Neuronal stem cell (in vitro differentiated cells): ENCODE measurements at regions not wholly inside any gene's neighbourhood (a gene's known extent, or its start where the extent isn't known, plus 50 kb on each side); places are given as distances from the start of the nearest gene placed in this dataset.

Source experiments
- DNase-seq: peaks from one replicate; pipeline ENCODE4 v3.0.0-alpha.2; 2013; ENCODE audit warnings: low spot score
- H2AFZ ChIP-seq: one replicate; pipeline ENCODE4 v1.6.1; 2013; ENCODE audit warnings: mild to moderate bottlenecking, low read length, inconsistent platforms
- H2AK5ac ChIP-seq: 2 replicates; pipeline ENCODE4 v1.6.1; 2013; ENCODE audit warnings: low read depth, mild to moderate bottlenecking, inconsistent platforms, low read length, moderate library complexity, mixed read lengths
- H2BK120ac ChIP-seq: 2 replicates; pipeline ENCODE4 v1.6.1; 2013; ENCODE audit warnings: low read depth, mild to moderate bottlenecking, inconsistent platforms, low read length, moderate library complexity, mixed read lengths
- H2BK12ac ChIP-seq: one replicate; pipeline ENCODE4 v1.6.1; 2013; ENCODE audit warnings: low read length, inconsistent platforms
- H2BK15ac ChIP-seq: 2 replicates; pipeline ENCODE4 v1.6.1; 2013; ENCODE audit warnings: mild to moderate bottlenecking, low read length, inconsistent platforms, mixed read lengths
- H2BK5ac ChIP-seq: one replicate; pipeline ENCODE4 v1.6.1; 2013; ENCODE audit warnings: inconsistent platforms, mild to moderate bottlenecking, low read length, moderate library complexity
- H3K14ac ChIP-seq: one replicate; pipeline ENCODE4 v1.6.1; 2013; ENCODE audit warnings: low read length, inconsistent platforms
- H3K18ac ChIP-seq: 2 replicates; pipeline ENCODE4 v1.6.1; 2013; ENCODE audit warnings: low read length, inconsistent platforms
- H3K23ac ChIP-seq: 2 replicates; pipeline ENCODE4 v1.6.1; 2013; ENCODE audit warnings: low read depth, mild to moderate bottlenecking, mixed read lengths, low read length, inconsistent platforms; ENCODE audit not compliant: poor library complexity
- H3K27ac ChIP-seq: replicated peaks from 3 replicates; pipeline ENCODE4 v1.5.1; 2013; ENCODE audit warnings: low read length, inconsistent platforms
- H3K27me3 ChIP-seq, 3 experiments: 2 replicates each; pipeline ENCODE4 v1.6.1; 2013; ENCODE audit warnings: low read length in 3 of 3, mild to moderate bottlenecking in 2 of 3, inconsistent platforms in 1 of 3, low read depth in 1 of 3, mixed read lengths in 1 of 3, moderate library complexity in 1 of 3; ENCODE audit not compliant: control insufficient read depth in 3 of 3, insufficient read depth in 3 of 3
- H3K36me3 ChIP-seq, 2 donors: replicated peaks in 1 of 2; 2 replicates each; pipeline ENCODE4 v1.6.1; 2013; ENCODE audit warnings: low read length in 2 of 2; ENCODE audit not compliant: control insufficient read depth in 2 of 2, insufficient read depth in 2 of 2
- H3K4ac ChIP-seq: 2 replicates; pipeline ENCODE4 v1.6.1; 2013; ENCODE audit warnings: inconsistent platforms, mild to moderate bottlenecking, low read length, moderate library complexity
- H3K4me1 ChIP-seq, 2 donors: 1 replicate in 1 of 2; 2 replicates in 1 of 2; pipeline ENCODE4 v1.6.1; 2013; ENCODE audit warnings: low read length in 2 of 2, low read depth in 1 of 2; ENCODE audit not compliant: control insufficient read depth in 2 of 2, insufficient read depth in 1 of 2
- H3K4me2 ChIP-seq: one replicate; pipeline ENCODE4 v1.6.1; 2013; ENCODE audit warnings: mild to moderate bottlenecking, low read length, inconsistent platforms; ENCODE audit not compliant: insufficient read depth, poor library complexity, severe bottlenecking
- H3K4me3 ChIP-seq, 2 donors: 2 replicates each; pipeline ENCODE4 v1.5.1; 2013; ENCODE audit warnings: low read length in 2 of 2, mild to moderate bottlenecking in 2 of 2, inconsistent platforms in 1 of 2, moderate library complexity in 1 of 2
- H3K79me1 ChIP-seq: one replicate; pipeline ENCODE4 v1.6.1; 2013; ENCODE audit warnings: low read depth, mild to moderate bottlenecking, inconsistent platforms, low read length, moderate library complexity
- H3K9ac ChIP-seq: one replicate; pipeline ENCODE4 v1.6.1; 2013; ENCODE audit warnings: mild to moderate bottlenecking, low read depth, low read length, inconsistent platforms; ENCODE audit not compliant: poor library complexity
- H3K9me3 ChIP-seq, 2 donors: replicated peaks in 1 of 2; 2 replicates each; pipeline versions ENCODE3 to v1.6.1; 2013; ENCODE audit warnings: low read length in 2 of 2, mild to moderate bottlenecking in 2 of 2, inconsistent platforms in 1 of 2, low read depth in 1 of 2, mixed read lengths in 1 of 2, moderate library complexity in 1 of 2; ENCODE audit not compliant: control insufficient read depth in 2 of 2, insufficient read depth in 1 of 2
- H4K8ac ChIP-seq: one replicate; pipeline ENCODE4 v1.6.1; 2013; ENCODE audit warnings: low read depth, mild to moderate bottlenecking, inconsistent platforms, low read length, moderate library complexity
- H4K91ac ChIP-seq: one replicate; pipeline ENCODE4 v1.6.1; 2013; ENCODE audit warnings: low read length, low read depth, mild to moderate bottlenecking, inconsistent platforms; ENCODE audit not compliant: poor library complexity
- WGBS, 2 donors: extraction: QIAGEN DNeasy Blood & Tissue Kit; methylation state at CpG; one replicate each; pipeline ENCODE4 v1.1.7; 2013; ENCODE audit warnings: missing lambda C conversion rate in 2 of 2, mixed read lengths in 1 of 2; ENCODE audit not compliant: insufficient read length in 2 of 2, insufficient replicate concordance in 1 of 2; ENCODE audit errors: extremely low coverage in 2 of 2; 5-methylcytosine and 5-hydroxymethylcytosine counted together

- Histone ChIP-seq H2BK12ac (no peak overlapping the region), H3K23ac (no peak overlapping the region), H3K27me3 (no peaks in the 10 kb centered on the region), H3K27ac (no peak overlapping the region), H3K4me1 (no peaks in the 10 kb centered on the region), H2BK5ac (no peak overlapping the region), H3K18ac (no peak overlapping the region), H2AFZ (no peak overlapping the region), H3K9me3 (no peaks in the 10 kb centered on the region), H3K36me3 (no peaks in the 10 kb centered on the region), H4K8ac (no peak overlapping the region), H3K4me3 (no peak overlapping the region), H3K14ac (no peak overlapping the region), H4K91ac (no peak overlapping the region), H3K4me2 (no peak overlapping the region), H3K4ac (no peak overlapping the region), H2AK5ac (no peak overlapping the region), H3K79me1 (no peaks in the 10 kb centered on the region), H3K9ac (no peak overlapping the region), H2BK120ac (no peak overlapping the region), H2BK15ac (no peak overlapping the region)
- DNase-seq: no peak
These were observed 607.2 kb upstream of the KCND2 start for GRCh38 chr7:119665796-119666195.

- Histone ChIP-seq H2BK15ac (no peak overlapping the region), H4K91ac (no peak overlapping the region), H3K4me1 (no peaks in the 10 kb centered on the region), H2BK12ac (no peak overlapping the region), H3K4me2 (no peak overlapping the region), H3K14ac (no peak overlapping the region), H3K9ac (no peak overlapping the region), H3K4me3 (no peak overlapping the region), H4K8ac (no peak overlapping the region), H3K18ac (no peak overlapping the region), H3K9me3 (no peaks in the 10 kb centered on the region), H3K27ac (no peak overlapping the region), H3K23ac (no peak overlapping the region), H2AK5ac (no peak overlapping the region), H3K4ac (no peak overlapping the region), H3K36me3 (no peaks in the 10 kb centered on the region), H3K27me3 (no peaks in the 10 kb centered on the region), H2AFZ (no peak overlapping the region), H2BK5ac (no peak overlapping the region), H2BK120ac (no peak overlapping the region), H3K79me1 (no peaks in the 10 kb centered on the region)
- no peak for DNase-seq
- no CpG with 5 or more reads among the region's 2 CpGs for WGBS, 2 donors
These were observed 591.6 kb upstream of the KCND2 start for GRCh38 chr7:119681336-119681735.

GRCh38 chr7:119684763-119685162 lies 588.2 kb upstream of the KCND2 start:
- no peak overlapping the region for H2BK120ac ChIP-seq
- no peak for DNase-seq
- H3K9ac ChIP-seq: no peak overlapping the region
- no peak overlapping the region for H2AFZ ChIP-seq
- H3K9me3 ChIP-seq: no peaks in the 10 kb centered on the region
- H4K91ac ChIP-seq: no peak overlapping the region
- no peak overlapping the region for H2BK5ac ChIP-seq
- no peak overlapping the region for H3K4me3 ChIP-seq
- no peaks in the 10 kb centered on the region for H3K27me3 ChIP-seq
- H2BK15ac ChIP-seq: no peak overlapping the region
- H3K4me2 ChIP-seq: no peak overlapping the region
- H2AK5ac ChIP-seq: no peak overlapping the region
- H4K8ac ChIP-seq: no peak overlapping the region
- no peaks in the 10 kb centered on the region for H3K4me1 ChIP-seq
- H3K79me1 ChIP-seq: no peaks in the 10 kb centered on the region
- H3K14ac ChIP-seq: no peak overlapping the region
- H3K4ac ChIP-seq: no peak overlapping the region
- no peaks in the 10 kb centered on the region for H3K36me3 ChIP-seq
- H3K27ac ChIP-seq: no peak overlapping the region
- no peak overlapping the region for H2BK12ac ChIP-seq
- H3K18ac ChIP-seq: no peak overlapping the region
- H3K23ac ChIP-seq: no peak overlapping the region

- no CpG with 5 or more reads among the region's 2 CpGs for WGBS, 2 donors
- H2BK12ac ChIP-seq: no peak overlapping the region
These were observed 587.1 kb upstream of the KCND2 start for GRCh38 chr7:119685906-119686305.

More at GRCh38 chr7:119685906-119686305, 587.1 kb upstream of the KCND2 start:
- Histone ChIP-seq H2BK5ac (no peak overlapping the region), H2AK5ac (no peak overlapping the region), H3K18ac (no peak overlapping the region), H3K23ac (no peak overlapping the region), H2AFZ (no peak overlapping the region), H2BK15ac (no peak overlapping the region), H3K4me2 (no peak overlapping the region), H3K4ac (no peak overlapping the region), H3K79me1 (no peaks in the 10 kb centered on the region), H4K8ac (no peak overlapping the region), H4K91ac (no peak overlapping the region), H3K27ac (no peak overlapping the region), H3K4me1 (no peaks in the 10 kb centered on the region), H3K36me3 (no peaks in the 10 kb centered on the region), H3K27me3 (no peaks in the 10 kb centered on the region), H2BK120ac (no peak overlapping the region), H3K14ac (no peak overlapping the region), H3K9me3 (no peaks in the 10 kb centered on the region), H3K4me3 (no peak overlapping the region), H3K9ac (no peak overlapping the region)
- no peak for DNase-seq
